Breast epithelium (tissue), 4 donors: ENCODE measurements at regions not wholly inside any gene's neighbourhood (a gene's known extent, or its start where the extent isn't known, plus 50 kb on each side); places are given as distances from the start of the nearest gene placed in this dataset.
"Not testable (repeated sequence)": the region's sequence is repeated elsewhere in the genome, so short reads cannot be mapped to it uniquely, and the experiment has no call there.

Experiments
- DNase-seq, 2 donors: peaks; one replicate each; pipeline ENCODE4 v3.0.0-alpha.2; 2019; ENCODE audit warnings: low spot score in 2 of 2
- H3K27ac ChIP-seq, 2 donors: fragments of 200-600 bp; sonication (generic) in 1 of 2; one replicate each; pipeline ENCODE4 v1.5.1; 2016 to 2019; ENCODE audit warnings: mild to moderate bottlenecking in 1 of 2
- H3K27me3 ChIP-seq, 2 donors: fragments of 200-600 bp; sonication (generic) in 1 of 2; one replicate each; pipeline versions ENCODE4 v1.5.1 to v1.6.0; 2017 to 2019; ENCODE audit warnings: control low read depth in 1 of 2, mild to moderate bottlenecking in 1 of 2
- H3K36me3 ChIP-seq: fragments of 200-600 bp; one replicate; pipeline ENCODE4 v1.5.1; 2019
- H3K4me1 ChIP-seq, 2 donors: fragments of 200-600 bp; sonication (generic); one replicate each; pipeline ENCODE4 v1.5.1; 2016 to 2019; ENCODE audit warnings: control low read depth in 1 of 2
- H3K4me3 ChIP-seq, 3 donors: fragments of 200-600 bp; sonication (generic); 1 replicate in 2 of 3; 2 replicates in 1 of 3; pipeline ENCODE4 v1.5.1; 2016 to 2019; ENCODE audit warnings: mild to moderate bottlenecking in 3 of 3, moderate library complexity in 2 of 3
- H3K9me3 ChIP-seq, 2 donors: fragments of 200-600 bp; sonication (generic) in 1 of 2; one replicate each; pipeline ENCODE4 v1.5.1; 2016 to 2019; ENCODE audit warnings: control low read depth in 1 of 2
- CTCF ChIP-seq, 3 donors: fragments of 450-650 bp; IDR thresholded peaks; one replicate each; pipeline ENCODE4 v1.5.1; 2016 to 2017; ENCODE audit warnings: antibody characterized with exemption in 3 of 3, mild to moderate bottlenecking in 3 of 3, moderate library complexity in 3 of 3
- POLR2A ChIP-seq: fragments of 450-650 bp; IDR thresholded peaks from one replicate; pipeline ENCODE4 v1.6.1; 2016; ENCODE audit warnings: antibody characterized with exemption, mild to moderate bottlenecking, moderate library complexity
- POLR2AphosphoS5 ChIP-seq, 3 donors: sonication (generic); formaldehyde crosslinking; IDR thresholded peaks; one replicate each; pipeline ENCODE4 v1.6.1; 2017; ENCODE audit warnings: antibody characterized with exemption in 3 of 3
- intact Hi-C: fragments of 100-400 bp; cut with DNase I; formaldehyde crosslinking; loops from one replicate; pipeline ENCODE4 v1.15.1; 2023; ENCODE audit warnings: low total_unique reads

- no peak for DNase-seq
- H3K27me3 ChIP-seq = no peaks in the 10 kb centered on the region
- no peak overlapping the region for H3K4me3 ChIP-seq
- H3K4me1 ChIP-seq = no peaks in the 10 kb centered on the region
- TF ChIP-seq CTCF (IDR thresholded peaks at IDR 0.05) = no peak
- TF ChIP-seq POLR2AphosphoS5 (IDR thresholded peaks at IDR 0.05) = no peak
- TF ChIP-seq POLR2A = no peak
- H3K27ac ChIP-seq = no peak overlapping the region
- intact Hi-C loops = no loop called here
- H3K9me3 ChIP-seq = peaks cover 0 to 5% of the 10 kb centered on the region in 2 donors
- no peaks in the 10 kb centered on the region for H3K36me3 ChIP-seq
Observed at GRCh38 chr14:105711044-105711620, 184.7 kb downstream of the TMEM121 start.

- intact Hi-C loops = no loop called here
- H3K4me1 ChIP-seq = no peaks in the 10 kb centered on the region
- TF ChIP-seq POLR2AphosphoS5 (IDR thresholded peaks at IDR 0.05) = no peak
- TF ChIP-seq CTCF (IDR thresholded peaks at IDR 0.05) = no peak
- no peak for TF ChIP-seq POLR2A
- H3K27ac ChIP-seq = no peak overlapping the region
- H3K36me3 ChIP-seq = no peaks in the 10 kb centered on the region
- H3K27me3 ChIP-seq = no peaks in the 10 kb centered on the region
- H3K9me3 ChIP-seq = peaks cover 0 to 5% of the 10 kb centered on the region in 2 donors
- DNase-seq = no peak
- no peak overlapping the region for H3K4me3 ChIP-seq
Observed at GRCh38 chr14:105711841-105712460, 185.6 kb downstream of the TMEM121 start.

- H3K4me1 ChIP-seq, H3K36me3 ChIP-seq, intact Hi-C loops, DNase-seq, H3K4me3 ChIP-seq, H3K9me3 ChIP-seq, H3K27me3 ChIP-seq, H3K27ac ChIP-seq: not testable (repeated sequence)
Observed at GRCh38 chr14:105712670-105713069, 186.3 kb downstream of the TMEM121 start.

- H3K27ac ChIP-seq, H3K4me3 ChIP-seq, DNase-seq, intact Hi-C loops, H3K4me1 ChIP-seq, H3K9me3 ChIP-seq, H3K36me3 ChIP-seq, H3K27me3 ChIP-seq: not testable (repeated sequence)
Observed at GRCh38 chr14:105713160-105713559, 186.8 kb downstream of the TMEM121 start.

- H3K27me3 ChIP-seq, H3K4me3 ChIP-seq, H3K9me3 ChIP-seq, DNase-seq, H3K4me1 ChIP-seq, H3K27ac ChIP-seq, H3K36me3 ChIP-seq, intact Hi-C loops: not testable (repeated sequence)
Observed at GRCh38 chr14:105713836-105714235, 187.5 kb downstream of the TMEM121 start.

GRCh38 chr14:105718787-105719186 lies 192.4 kb downstream of the TMEM121 start:
- intact Hi-C loops, H3K4me3 ChIP-seq, H3K27ac ChIP-seq, H3K27me3 ChIP-seq, H3K4me1 ChIP-seq, DNase-seq, H3K9me3 ChIP-seq, H3K36me3 ChIP-seq: not testable (repeated sequence)

- H3K4me1 ChIP-seq, intact Hi-C loops, H3K36me3 ChIP-seq, H3K27ac ChIP-seq, DNase-seq, H3K4me3 ChIP-seq, H3K9me3 ChIP-seq, H3K27me3 ChIP-seq: not testable (repeated sequence)
Observed at GRCh38 chr14:105720106-105720505, 193.7 kb downstream of the TMEM121 start.

GRCh38 chr14:105720852-105721601 lies 194.6 kb downstream of the TMEM121 start:
- DNase-seq, H3K4me1 ChIP-seq, H3K36me3 ChIP-seq, H3K27ac ChIP-seq, H3K4me3 ChIP-seq, H3K9me3 ChIP-seq, H3K27me3 ChIP-seq, intact Hi-C loops: not testable (repeated sequence)

GRCh38 chr14:105721602-105721970 lies 195.2 kb downstream of the TMEM121 start:
- DNase-seq, H3K4me3 ChIP-seq, H3K27ac ChIP-seq, H3K27me3 ChIP-seq, H3K4me1 ChIP-seq, intact Hi-C loops, H3K9me3 ChIP-seq, H3K36me3 ChIP-seq: not testable (repeated sequence)

GRCh38 chr14:105721996-105722709 lies 195.8 kb downstream of the TMEM121 start:
- DNase-seq, H3K4me3 ChIP-seq, H3K4me1 ChIP-seq, H3K27me3 ChIP-seq, H3K27ac ChIP-seq, H3K36me3 ChIP-seq, intact Hi-C loops, H3K9me3 ChIP-seq: not testable (repeated sequence)

- H3K27ac ChIP-seq, H3K4me3 ChIP-seq, H3K4me1 ChIP-seq, H3K36me3 ChIP-seq, H3K27me3 ChIP-seq, DNase-seq, H3K9me3 ChIP-seq, intact Hi-C loops: not testable (repeated sequence)
Observed at GRCh38 chr14:105723271-105723670, 196.9 kb downstream of the TMEM121 start.
